ENCODE measurements at regions not wholly inside any gene's neighbourhood (a gene's known extent, or its start where the extent isn't known, plus 50 kb on each side); places are given as distances from the start of the nearest gene placed in this dataset.
"Not testable (repeated sequence)": the region's sequence is repeated elsewhere in the genome, so short reads cannot be mapped to it uniquely, and the experiment has no call there.

- no peak for DNase-seq
Measured at GRCh38 chr18:8995096-8995495, 107.4 kb upstream of the NDUFV2 start.

- DNase-seq, result no peak
Measured at GRCh38 chr18:8996771-8997432, 105.6 kb upstream of the NDUFV2 start.

GRCh38 chr18:8997634-8998033, 104.9 kb upstream of the NDUFV2 start:
- no peak for DNase-seq

GRCh38 chr18:8998481-8999217, 103.8 kb upstream of the NDUFV2 start:
- no peak for DNase-seq

GRCh38 chr18:8999872-9000271, 102.6 kb upstream of the NDUFV2 start:
- no peak for DNase-seq

- no peak for DNase-seq
Measured at GRCh38 chr18:9000733-9001132, 101.8 kb upstream of the NDUFV2 start.

- DNase-seq, result no peak
Measured at GRCh38 chr18:9001209-9001608, 101.3 kb upstream of the NDUFV2 start.

- no peak for DNase-seq
Measured at GRCh38 chr18:9003406-9004100, 98.9 kb upstream of the NDUFV2 start.

- DNase-seq, result not testable (repeated sequence)
Measured at GRCh38 chr18:9004308-9004707, 98.2 kb upstream of the NDUFV2 start.

GRCh38 chr18:9007700-9008099, 94.8 kb upstream of the NDUFV2 start:
- DNase-seq, result not testable (repeated sequence)

- DNase-seq, result no peak
Measured at GRCh38 chr18:9008200-9008708, 94.2 kb upstream of the NDUFV2 start.

- no peak for DNase-seq
Measured at GRCh38 chr18:9008709-9009635, 93.5 kb upstream of the NDUFV2 start.

- no peak for DNase-seq
Measured at GRCh38 chr18:9009703-9010488, 92.6 kb upstream of the NDUFV2 start.

- DNase-seq, result no peak
Measured at GRCh38 chr18:9011431-9011830, 91.1 kb upstream of the NDUFV2 start.

GRCh38 chr18:9013926-9014373, 88.5 kb upstream of the NDUFV2 start:
- DNase-seq, result no peak

- no peak for DNase-seq
Measured at GRCh38 chr18:9015689-9016088, 86.8 kb upstream of the NDUFV2 start.

GRCh38 chr18:9016633-9017166, 85.8 kb upstream of the NDUFV2 start:
- no peak for DNase-seq

- no peak for DNase-seq
Measured at GRCh38 chr18:9017167-9017904, 85.2 kb upstream of the NDUFV2 start.

- no peak for DNase-seq
Measured at GRCh38 chr18:9017905-9018227, 84.6 kb upstream of the NDUFV2 start.

GRCh38 chr18:9019135-9019534, 83.4 kb upstream of the NDUFV2 start:
- DNase-seq, result no peak

GRCh38 chr18:9020221-9020620, 82.3 kb upstream of the NDUFV2 start:
- DNase-seq, result no peak

All from NCI-H2081 treated with DMSO at 0.1 percent for 48 hours (cell line).